ENCODE measurements at regions not wholly inside any gene's neighbourhood (a gene's known extent, or its start where the extent isn't known, plus 50 kb on each side); places are given as distances from the start of the nearest gene placed in this dataset.

- no peak for DNase-seq
Measured at GRCh38 chr2:5751873-5752482, 59.8 kb downstream of the SOX11 start.

- DNase-seq: no peak
Measured at GRCh38 chr2:5756272-5756671, 64.1 kb downstream of the SOX11 start.

- no peak for DNase-seq
Measured at GRCh38 chr2:5758346-5758745, 66.2 kb downstream of the SOX11 start.

GRCh38 chr2:5759949-5760348, 67.8 kb downstream of the SOX11 start:
- no peak for DNase-seq

- no peak for DNase-seq
Measured at GRCh38 chr2:5763531-5763930, 71.3 kb downstream of the SOX11 start.

GRCh38 chr2:5764041-5764440, 71.9 kb downstream of the SOX11 start:
- no peak for DNase-seq

- DNase-seq: no peak
Measured at GRCh38 chr2:5766056-5766455, 73.9 kb downstream of the SOX11 start.

- no peak for DNase-seq
Measured at GRCh38 chr2:5766561-5766960, 74.4 kb downstream of the SOX11 start.

- no peak for DNase-seq
Measured at GRCh38 chr2:5777131-5777535, 84.9 kb downstream of the SOX11 start.

- DNase-seq: no peak
Measured at GRCh38 chr2:5781679-5782078, 89.5 kb downstream of the SOX11 start.

- DNase-seq: no peak
Measured at GRCh38 chr2:5782103-5782502, 89.9 kb downstream of the SOX11 start.

GRCh38 chr2:5788447-5788846, 96.3 kb downstream of the SOX11 start:
- DNase-seq: no peak

- DNase-seq: no peak
Measured at GRCh38 chr2:5791371-5791770, 99.2 kb downstream of the SOX11 start.

GRCh38 chr2:5794012-5794411, 101.8 kb downstream of the SOX11 start:
- no peak for DNase-seq

- DNase-seq: no peak
Measured at GRCh38 chr2:5798084-5798483, 105.9 kb downstream of the SOX11 start.

- no peak for DNase-seq
Measured at GRCh38 chr2:5799348-5799747, 107.2 kb downstream of the SOX11 start.

GRCh38 chr2:5803547-5803946, 111.4 kb downstream of the SOX11 start:
- no peak for DNase-seq

GRCh38 chr2:5818961-5819600, 126.9 kb downstream of the SOX11 start:
- DNase-seq: no peak

GRCh38 chr2:5824126-5824525, 131.9 kb downstream of the SOX11 start:
- DNase-seq: no peak

GRCh38 chr2:5825686-5826085, 133.5 kb downstream of the SOX11 start:
- no peak for DNase-seq

- no peak for DNase-seq
Measured at GRCh38 chr2:5826979-5827655, 134.9 kb downstream of the SOX11 start.

- no peak for DNase-seq
Measured at GRCh38 chr2:5834501-5834900, 142.3 kb downstream of the SOX11 start.

- DNase-seq: no peak
Measured at GRCh38 chr2:5839550-5839949, 147.4 kb downstream of the SOX11 start.

- no peak for DNase-seq
Measured at GRCh38 chr2:5841126-5841525, 148.9 kb downstream of the SOX11 start.

- no peak for DNase-seq
Measured at GRCh38 chr2:5842326-5842725, 150.1 kb downstream of the SOX11 start.

Data from NCI-H187 treated with DMSO at 0.1 percent for 48 hours (cell line).